ENCODE measurements at regions not wholly inside any gene's neighbourhood (a gene's known extent, or its start where the extent isn't known, plus 50 kb on each side); places are given as distances from the start of the nearest gene placed in this dataset.

DNA sequence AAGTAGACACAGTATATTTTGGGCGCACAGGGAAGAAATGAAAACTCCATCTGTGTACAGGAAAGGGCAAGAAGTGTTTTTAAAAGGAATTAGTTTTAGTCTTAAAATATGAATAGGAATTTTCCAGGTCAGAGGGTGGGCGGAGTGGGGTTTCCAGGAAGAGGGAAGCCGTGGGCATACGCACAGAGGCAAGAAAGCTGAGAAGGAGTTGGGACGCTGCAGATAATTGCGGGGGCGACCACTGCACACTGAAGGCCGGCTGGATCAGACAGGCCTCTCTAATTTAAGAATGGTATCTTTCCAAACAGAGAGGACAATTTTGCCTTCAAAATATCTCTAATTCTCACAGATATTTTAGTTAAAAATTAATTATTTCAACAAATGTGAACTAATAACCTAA is 189.1 kb upstream of the INHBA start:
- H3K36me3 Mint-ChIP-seq, result no peaks in the 10 kb centered on the region
- peaks cover 1% of the 10 kb centered on the region for H3K9me3 Mint-ChIP-seq
- H3K36me3 ChIP-seq, result no peaks in the 10 kb centered on the region
- no peaks in the 10 kb centered on the region for H3K9me3 ChIP-seq (ENCODE audit: low read depth)
- no peaks in the 10 kb centered on the region for H3K79me2 ChIP-seq (ENCODE audit: low read depth)
- no peaks in the 10 kb centered on the region for H3F3A ChIP-seq (ENCODE audit: low read depth)
- TF ChIP-seq EZH2 (IDR thresholded peaks at IDR 0.05) (no peak), EZH2phosphoT487 (IDR thresholded peaks at IDR 0.05) (no peak)
- TF ChIP-seq, protein P1, sequence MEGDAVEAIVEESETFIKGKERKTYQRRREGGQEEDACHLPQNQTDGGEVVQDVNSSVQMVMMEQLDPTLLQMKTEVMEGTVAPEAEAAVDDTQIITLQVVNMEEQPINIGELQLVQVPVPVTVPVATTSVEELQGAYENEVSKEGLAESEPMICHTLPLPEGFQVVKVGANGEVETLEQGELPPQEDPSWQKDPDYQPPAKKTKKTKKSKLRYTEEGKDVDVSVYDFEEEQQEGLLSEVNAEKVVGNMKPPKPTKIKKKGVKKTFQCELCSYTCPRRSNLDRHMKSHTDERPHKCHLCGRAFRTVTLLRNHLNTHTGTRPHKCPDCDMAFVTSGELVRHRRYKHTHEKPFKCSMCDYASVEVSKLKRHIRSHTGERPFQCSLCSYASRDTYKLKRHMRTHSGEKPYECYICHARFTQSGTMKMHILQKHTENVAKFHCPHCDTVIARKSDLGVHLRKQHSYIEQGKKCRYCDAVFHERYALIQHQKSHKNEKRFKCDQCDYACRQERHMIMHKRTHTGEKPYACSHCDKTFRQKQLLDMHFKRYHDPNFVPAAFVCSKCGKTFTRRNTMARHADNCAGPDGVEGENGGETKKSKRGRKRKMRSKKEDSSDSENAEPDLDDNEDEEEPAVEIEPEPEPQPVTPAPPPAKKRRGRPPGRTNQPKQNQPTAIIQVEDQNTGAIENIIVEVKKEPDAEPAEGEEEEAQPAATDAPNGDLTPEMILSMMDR (IDR thresholded peaks at IDR 0.05), result no peak
- no peaks in the 10 kb centered on the region for H3K4me1 ChIP-seq
- H3K27ac ChIP-seq, result no peak overlapping the region
- no peak overlapping the region for H3K4me3 ChIP-seq
- H3K4me1 Mint-ChIP-seq, result peaks cover 12% of the 10 kb centered on the region
- no peak overlapping the region for H3K4me3 Mint-ChIP-seq
- H2AFZ ChIP-seq (replicated peaks), result no peak overlapping the region
- H3K9ac ChIP-seq, result no peak overlapping the region
- no peaks in the 10 kb centered on the region for H3K27me3 ChIP-seq
- DNase-seq (ENCODE audit: low spot score), result no peak
- no peak overlapping the region for H3K27ac Mint-ChIP-seq
- no peaks in the 10 kb centered on the region for H4K20me1 ChIP-seq (ENCODE audit: low read depth)
- H3K27me3 Mint-ChIP-seq (ENCODE audit: insufficient read depth, low read depth), result peaks cover 3% of the 10 kb centered on the region
- no peak overlapping the region for H3K4me2 ChIP-seq

DNA sequence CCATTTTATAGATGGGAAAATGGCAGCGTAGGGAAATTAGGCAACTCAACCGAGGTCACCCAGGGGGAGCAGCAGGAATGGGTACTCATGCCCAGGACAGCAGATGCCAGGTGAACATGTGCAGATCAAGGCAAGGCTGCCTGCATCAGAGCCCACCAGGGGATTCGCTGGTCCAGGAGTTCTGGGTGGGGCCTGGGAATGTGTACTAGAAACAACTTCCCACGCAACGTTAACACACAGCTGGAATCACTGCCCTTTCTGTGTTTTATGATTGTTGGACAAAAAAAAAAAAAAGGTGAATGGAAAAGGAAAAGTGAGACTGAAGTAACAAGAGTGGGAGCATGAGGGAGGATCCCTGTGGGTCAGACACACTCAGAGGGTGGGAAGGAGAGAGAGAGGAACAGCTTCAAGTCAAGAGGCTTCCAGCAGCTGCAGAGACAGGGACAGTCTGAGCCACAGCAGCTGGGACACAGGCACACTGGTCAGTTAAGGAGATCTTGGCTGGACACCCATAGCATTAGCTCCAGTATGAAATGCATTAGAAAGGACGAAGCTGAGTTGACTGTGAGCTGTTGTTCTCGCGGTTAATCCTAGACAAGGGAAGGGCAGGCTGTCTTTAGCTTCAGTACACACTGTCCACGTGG is 187.9 kb upstream of the INHBA start:
- Mint-ChIP-seq H3K27ac (no peak overlapping the region), H3K4me3 (no peak overlapping the region)

DNA sequence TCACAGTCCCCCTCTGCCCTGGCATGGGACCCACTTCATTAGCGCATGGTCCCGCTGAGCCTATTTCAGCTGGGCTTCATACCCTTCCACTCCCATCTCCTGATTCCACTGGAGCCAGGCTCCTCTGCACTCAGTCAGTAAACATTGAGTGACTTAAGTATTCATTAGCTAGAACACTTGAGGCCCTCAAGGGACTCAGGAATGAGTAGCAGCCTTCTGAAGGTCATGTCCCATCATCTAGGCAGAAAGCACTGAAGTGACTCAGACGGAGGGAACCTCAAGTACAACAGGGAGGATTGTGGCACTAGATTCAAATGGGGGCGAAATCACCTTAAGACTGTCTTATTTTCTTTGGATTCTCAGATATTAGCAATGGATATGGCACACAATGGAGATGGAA is 186.6 kb upstream of the INHBA start:
- no peaks in the 10 kb centered on the region for H3F3A ChIP-seq (ENCODE audit: low read depth)
- no peak overlapping the region for H3K27ac ChIP-seq
- no peaks in the 10 kb centered on the region for H4K20me1 ChIP-seq (ENCODE audit: low read depth)
- Mint-ChIP-seq H3K36me3 (no peaks in the 10 kb centered on the region), H3K4me1 (peaks cover 19% of the 10 kb centered on the region), H3K27me3 (ENCODE audit: insufficient read depth, low read depth) (peaks cover 3% of the 10 kb centered on the region), H3K4me3 (no peak overlapping the region), H3K27ac (no peak overlapping the region), H3K9me3 (peaks cover 1% of the 10 kb centered on the region)
- TF ChIP-seq, protein P1 (IDR thresholded peaks at IDR 0.05), result no peak
- TF ChIP-seq EZH2 (IDR thresholded peaks at IDR 0.05), result no peak
- TF ChIP-seq EZH2phosphoT487 (IDR thresholded peaks at IDR 0.05), result no peak
- no peak overlapping the region for H3K4me2 ChIP-seq
- no peaks in the 10 kb centered on the region for H3K9me3 ChIP-seq (ENCODE audit: low read depth)
- H3K27me3 ChIP-seq, result no peaks in the 10 kb centered on the region
- H3K9ac ChIP-seq, result no peak overlapping the region
- no peaks in the 10 kb centered on the region for H3K4me1 ChIP-seq
- no peak overlapping the region for H2AFZ ChIP-seq (replicated peaks)
- no peaks in the 10 kb centered on the region for H3K79me2 ChIP-seq (ENCODE audit: low read depth)
- H3K36me3 ChIP-seq, result no peaks in the 10 kb centered on the region
- no peak for DNase-seq (ENCODE audit: low spot score)
- H3K4me3 ChIP-seq, result no peak overlapping the region

More for the DNA sequence above, 187.9 kb upstream of the INHBA start:
- H3K9ac ChIP-seq, result no peak overlapping the region
- peaks cover 3% of the 10 kb centered on the region for H3K27me3 Mint-ChIP-seq (ENCODE audit: insufficient read depth, low read depth)
- H3K4me3 ChIP-seq, result no peak overlapping the region
- no peak for TF ChIP-seq EZH2 (IDR thresholded peaks at IDR 0.05)
- TF ChIP-seq, protein P1 (IDR thresholded peaks at IDR 0.05), result no peak
- no peak for TF ChIP-seq EZH2phosphoT487 (IDR thresholded peaks at IDR 0.05)
- no peaks in the 10 kb centered on the region for H3K4me1 ChIP-seq
- peaks cover 19% of the 10 kb centered on the region for H3K4me1 Mint-ChIP-seq
- no peak overlapping the region for H3K4me2 ChIP-seq
- peaks cover 1% of the 10 kb centered on the region for H3K9me3 Mint-ChIP-seq
- DNase-seq (ENCODE audit: low spot score), result no peak
- H3K27me3 ChIP-seq, result no peaks in the 10 kb centered on the region
- no peaks in the 10 kb centered on the region for H3K9me3 ChIP-seq (ENCODE audit: low read depth)
- H3K79me2 ChIP-seq (ENCODE audit: low read depth), result no peaks in the 10 kb centered on the region
- no peaks in the 10 kb centered on the region for H3F3A ChIP-seq (ENCODE audit: low read depth)
- H4K20me1 ChIP-seq (ENCODE audit: low read depth), result no peaks in the 10 kb centered on the region
- no peak overlapping the region for H3K27ac ChIP-seq
- no peaks in the 10 kb centered on the region for H3K36me3 ChIP-seq
- H2AFZ ChIP-seq (replicated peaks), result no peak overlapping the region
- no peaks in the 10 kb centered on the region for H3K36me3 Mint-ChIP-seq

All from neural progenitor cell (in vitro differentiated cells).